ENCODE measurements at regions not wholly inside any gene's neighbourhood (a gene's known extent, or its start where the extent isn't known, plus 50 kb on each side); places are given as distances from the start of the nearest gene placed in this dataset.

GRCh38 chr14:87430214-87430613 lies 562.8 kb downstream of the GALC start:
- H3K27me3 ChIP-seq (ENCODE audit: low read depth, low read length), result no peaks in the 10 kb centered on the region
- peaks cover 0 to 7% of the 10 kb centered on the region in 2 donors for H3K9me3 ChIP-seq (ENCODE audit: control insufficient read depth in 1 of 2, low read length in 2 of 2)
- no peaks in the 10 kb centered on the region for H3K4me1 ChIP-seq (ENCODE audit: control insufficient read depth in 1 of 2, insufficient read depth in 2 of 2, low read length in 2 of 2)
- H3K27ac ChIP-seq (ENCODE audit: low read length), result no peak overlapping the region
- H3K36me3 ChIP-seq (ENCODE audit: control insufficient read depth in 1 of 2, insufficient read depth in 2 of 2, low read length in 2 of 2), result no peaks in the 10 kb centered on the region
- no peak overlapping the region for H3K4me3 ChIP-seq (ENCODE audit: low read depth in 1 of 2, low read length in 2 of 2)

DNA sequence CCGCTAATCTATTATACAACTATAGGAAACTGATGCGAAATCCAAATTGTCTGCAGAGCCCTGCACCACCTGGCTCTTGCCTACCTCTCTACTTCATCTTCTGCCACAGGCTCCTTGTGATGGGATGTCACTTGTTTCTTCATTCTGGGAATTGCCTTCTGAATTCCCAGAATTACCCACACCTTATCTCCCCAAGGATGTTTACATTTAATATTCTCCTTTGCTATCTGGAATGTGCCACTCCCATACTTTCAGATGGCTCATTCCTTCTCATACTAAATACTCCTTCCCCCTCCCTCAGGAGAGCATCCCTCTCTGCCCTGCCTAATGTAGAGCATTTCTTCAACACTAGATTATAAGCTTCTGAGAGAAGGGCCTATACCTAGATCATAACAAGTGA lies 573.1 kb downstream of the GALC start:
- H3K27ac ChIP-seq (ENCODE audit: low read length), result no peak overlapping the region
- no peaks in the 10 kb centered on the region for H3K36me3 ChIP-seq (ENCODE audit: control insufficient read depth in 1 of 2, insufficient read depth in 2 of 2, low read length in 2 of 2)
- peaks cover 0 to 3% of the 10 kb centered on the region in 2 donors for H3K9me3 ChIP-seq (ENCODE audit: control insufficient read depth in 1 of 2, low read length in 2 of 2)
- no peak overlapping the region for H3K4me3 ChIP-seq (ENCODE audit: low read depth in 1 of 2, low read length in 2 of 2)
- no peaks in the 10 kb centered on the region for H3K27me3 ChIP-seq (ENCODE audit: low read depth, low read length)
- no peaks in the 10 kb centered on the region for H3K4me1 ChIP-seq (ENCODE audit: control insufficient read depth in 1 of 2, insufficient read depth in 2 of 2, low read length in 2 of 2)

DNA sequence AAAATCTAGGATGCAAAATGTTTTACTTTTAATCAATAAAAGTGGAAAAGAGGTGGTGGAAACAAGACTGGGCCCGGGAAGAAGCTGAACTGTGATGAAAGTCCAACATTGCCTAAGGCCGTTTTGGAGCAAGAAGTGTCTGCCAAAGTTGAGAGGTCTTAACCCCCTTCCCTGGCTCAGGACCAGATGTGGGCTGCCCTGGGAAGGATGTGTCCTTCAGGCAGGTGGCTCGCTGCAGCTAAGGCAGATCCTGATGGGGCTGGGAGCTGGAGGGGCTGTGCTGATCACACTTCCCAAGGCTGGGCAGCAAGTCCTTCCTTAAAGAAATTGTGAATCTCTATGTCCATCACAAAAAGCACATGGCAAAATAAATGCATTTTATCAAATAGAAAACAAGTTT lies 581.6 kb downstream of the GALC start:
- Histone ChIP-seq H3K27ac (ENCODE audit: low read length) (no peak overlapping the region), H3K4me3 (ENCODE audit: low read depth in 1 of 2, low read length in 2 of 2) (no peak overlapping the region)

GRCh38 chr14:87409393-87409792 lies 583.6 kb downstream of the GALC start:
- H3K27me3 ChIP-seq (ENCODE audit: low read depth, low read length), result no peaks in the 10 kb centered on the region
- no peaks in the 10 kb centered on the region for H3K9me3 ChIP-seq (ENCODE audit: control insufficient read depth in 1 of 2, low read length in 2 of 2)
- H3K4me3 ChIP-seq (ENCODE audit: low read depth in 1 of 2, low read length in 2 of 2), result no peak overlapping the region
- no peaks in the 10 kb centered on the region for H3K36me3 ChIP-seq (ENCODE audit: control insufficient read depth in 1 of 2, insufficient read depth in 2 of 2, low read length in 2 of 2)
- H3K27ac ChIP-seq (ENCODE audit: low read length), result no peak overlapping the region
- H3K4me1 ChIP-seq (ENCODE audit: control insufficient read depth in 1 of 2, insufficient read depth in 2 of 2, low read length in 2 of 2), result no peaks in the 10 kb centered on the region

More for the DNA sequence above, 581.6 kb downstream of the GALC start:
- no peaks in the 10 kb centered on the region for H3K4me1 ChIP-seq (ENCODE audit: control insufficient read depth in 1 of 2, insufficient read depth in 2 of 2, low read length in 2 of 2)
- no peaks in the 10 kb centered on the region for H3K36me3 ChIP-seq (ENCODE audit: control insufficient read depth in 1 of 2, insufficient read depth in 2 of 2, low read length in 2 of 2)
- no peaks in the 10 kb centered on the region for H3K9me3 ChIP-seq (ENCODE audit: control insufficient read depth in 1 of 2, low read length in 2 of 2)
- H3K27me3 ChIP-seq (ENCODE audit: low read depth, low read length), result no peaks in the 10 kb centered on the region

DNA sequence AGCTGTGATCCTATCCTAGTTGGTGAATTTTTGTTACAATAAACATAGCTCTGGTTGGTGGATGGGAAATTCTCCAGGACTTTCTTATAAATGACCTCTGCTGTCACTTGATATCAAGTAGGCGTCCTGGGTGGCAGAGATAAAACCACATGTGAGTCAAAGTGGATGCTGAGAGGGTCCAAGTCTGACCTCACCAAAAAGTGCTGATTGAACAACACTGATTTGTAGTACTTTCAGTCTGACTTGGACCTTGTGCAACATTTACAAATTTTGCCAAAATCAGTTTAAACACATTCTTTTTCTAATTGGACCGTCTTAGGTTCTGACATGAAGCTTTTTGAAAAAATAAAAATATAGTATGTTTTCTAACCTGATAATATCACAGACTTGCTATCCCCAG lies 585.6 kb downstream of the GALC start:
- H3K27ac ChIP-seq (ENCODE audit: low read length), result no peak overlapping the region
- no peaks in the 10 kb centered on the region for H3K9me3 ChIP-seq (ENCODE audit: control insufficient read depth in 1 of 2, low read length in 2 of 2)
- no peaks in the 10 kb centered on the region for H3K36me3 ChIP-seq (ENCODE audit: control insufficient read depth in 1 of 2, insufficient read depth in 2 of 2, low read length in 2 of 2)
- H3K27me3 ChIP-seq (ENCODE audit: low read depth, low read length), result no peaks in the 10 kb centered on the region
- H3K4me3 ChIP-seq (ENCODE audit: low read depth in 1 of 2, low read length in 2 of 2), result no peak overlapping the region
- H3K4me1 ChIP-seq (ENCODE audit: control insufficient read depth in 1 of 2, insufficient read depth in 2 of 2, low read length in 2 of 2), result no peaks in the 10 kb centered on the region

GRCh38 chr14:87405563-87405962 lies 587.4 kb downstream of the GALC start:
- Histone ChIP-seq H3K36me3 (ENCODE audit: control insufficient read depth in 1 of 2, insufficient read depth in 2 of 2, low read length in 2 of 2) (no peaks in the 10 kb centered on the region), H3K27me3 (ENCODE audit: low read depth, low read length) (no peaks in the 10 kb centered on the region), H3K4me3 (ENCODE audit: low read depth in 1 of 2, low read length in 2 of 2) (no peak overlapping the region), H3K27ac (ENCODE audit: low read length) (no peak overlapping the region), H3K9me3 (ENCODE audit: control insufficient read depth in 1 of 2, low read length in 2 of 2) (no peaks in the 10 kb centered on the region), H3K4me1 (ENCODE audit: control insufficient read depth in 1 of 2, insufficient read depth in 2 of 2, low read length in 2 of 2) (no peaks in the 10 kb centered on the region)

DNA sequence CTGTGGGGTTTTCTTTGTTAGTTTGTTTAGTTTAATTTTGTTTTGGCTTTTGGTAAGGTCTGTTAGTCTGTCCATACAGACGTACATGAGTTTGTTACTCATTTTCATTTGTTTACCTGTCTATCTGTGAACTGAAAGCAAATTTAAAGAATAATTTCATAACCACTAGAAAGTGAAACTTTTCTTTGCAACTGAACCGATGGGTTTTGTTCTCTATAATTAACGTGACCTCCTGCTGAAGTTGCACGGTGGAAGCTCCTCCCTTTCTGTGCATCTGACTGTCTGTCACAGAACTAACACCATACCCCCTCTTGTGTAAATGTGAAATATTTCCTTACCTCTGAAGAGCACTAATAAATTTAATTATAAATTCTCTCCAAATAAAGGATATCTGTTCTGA lies 595.5 kb downstream of the GALC start:
- Histone ChIP-seq H3K27me3 (ENCODE audit: low read depth, low read length) (no peaks in the 10 kb centered on the region), H3K36me3 (ENCODE audit: control insufficient read depth in 1 of 2, insufficient read depth in 2 of 2, low read length in 2 of 2) (no peaks in the 10 kb centered on the region), H3K9me3 (ENCODE audit: control insufficient read depth in 1 of 2, low read length in 2 of 2) (no peaks in the 10 kb centered on the region), H3K4me3 (ENCODE audit: low read depth in 1 of 2, low read length in 2 of 2) (no peak overlapping the region), H3K27ac (ENCODE audit: low read length) (no peak overlapping the region), H3K4me1 (ENCODE audit: control insufficient read depth in 1 of 2, insufficient read depth in 2 of 2, low read length in 2 of 2) (no peaks in the 10 kb centered on the region)

GRCh38 chr14:87391066-87391465 lies 601.9 kb downstream of the GALC start:
- Histone ChIP-seq H3K4me3 (ENCODE audit: low read depth in 1 of 2, low read length in 2 of 2) (no peak overlapping the region), H3K9me3 (ENCODE audit: control insufficient read depth in 1 of 2, low read length in 2 of 2) (no peaks in the 10 kb centered on the region), H3K4me1 (ENCODE audit: control insufficient read depth in 1 of 2, insufficient read depth in 2 of 2, low read length in 2 of 2) (no peaks in the 10 kb centered on the region), H3K27me3 (ENCODE audit: low read depth, low read length) (no peaks in the 10 kb centered on the region), H3K27ac (ENCODE audit: low read length) (no peak overlapping the region), H3K36me3 (ENCODE audit: control insufficient read depth in 1 of 2, insufficient read depth in 2 of 2, low read length in 2 of 2) (no peaks in the 10 kb centered on the region)

DNA sequence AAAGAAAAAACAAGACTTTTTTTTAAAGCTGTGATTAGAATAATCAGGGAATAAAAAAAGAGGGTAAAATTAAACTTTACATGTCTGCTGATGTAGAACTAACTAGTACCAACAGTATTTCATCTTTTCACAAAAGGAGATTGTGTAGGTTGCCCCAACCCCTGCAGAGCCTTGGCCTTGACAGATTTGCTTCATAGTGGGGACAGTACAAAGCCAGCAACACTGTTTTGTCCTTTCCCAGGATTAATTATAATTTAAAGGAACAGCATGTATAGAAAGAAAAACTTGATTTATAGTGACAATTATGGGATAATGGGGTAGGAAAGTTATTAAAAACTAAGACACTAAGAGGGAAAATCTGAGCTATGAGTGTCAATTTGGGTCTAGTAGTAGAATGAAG lies 604.0 kb downstream of the GALC start:
- H3K4me3 ChIP-seq (ENCODE audit: low read depth in 1 of 2, low read length in 2 of 2), result no peak overlapping the region
- no peaks in the 10 kb centered on the region for H3K27me3 ChIP-seq (ENCODE audit: low read depth, low read length)
- H3K27ac ChIP-seq (ENCODE audit: low read length), result no peak overlapping the region
- H3K36me3 ChIP-seq (ENCODE audit: control insufficient read depth in 1 of 2, insufficient read depth in 2 of 2, low read length in 2 of 2), result no peaks in the 10 kb centered on the region
- H3K4me1 ChIP-seq (ENCODE audit: control insufficient read depth in 1 of 2, insufficient read depth in 2 of 2, low read length in 2 of 2), result no peaks in the 10 kb centered on the region
- no peaks in the 10 kb centered on the region for H3K9me3 ChIP-seq (ENCODE audit: control insufficient read depth in 1 of 2, low read length in 2 of 2)

GRCh38 chr14:87387806-87388205 lies 605.2 kb downstream of the GALC start:
- no peak overlapping the region for H3K27ac ChIP-seq (ENCODE audit: low read length)
- H3K9me3 ChIP-seq (ENCODE audit: control insufficient read depth in 1 of 2, low read length in 2 of 2), result no peaks in the 10 kb centered on the region
- H3K36me3 ChIP-seq (ENCODE audit: control insufficient read depth in 1 of 2, insufficient read depth in 2 of 2, low read length in 2 of 2), result no peaks in the 10 kb centered on the region
- H3K27me3 ChIP-seq (ENCODE audit: low read depth, low read length), result no peaks in the 10 kb centered on the region
- no peak overlapping the region for H3K4me3 ChIP-seq (ENCODE audit: low read depth in 1 of 2, low read length in 2 of 2)
- no peaks in the 10 kb centered on the region for H3K4me1 ChIP-seq (ENCODE audit: control insufficient read depth in 1 of 2, insufficient read depth in 2 of 2, low read length in 2 of 2)

DNA sequence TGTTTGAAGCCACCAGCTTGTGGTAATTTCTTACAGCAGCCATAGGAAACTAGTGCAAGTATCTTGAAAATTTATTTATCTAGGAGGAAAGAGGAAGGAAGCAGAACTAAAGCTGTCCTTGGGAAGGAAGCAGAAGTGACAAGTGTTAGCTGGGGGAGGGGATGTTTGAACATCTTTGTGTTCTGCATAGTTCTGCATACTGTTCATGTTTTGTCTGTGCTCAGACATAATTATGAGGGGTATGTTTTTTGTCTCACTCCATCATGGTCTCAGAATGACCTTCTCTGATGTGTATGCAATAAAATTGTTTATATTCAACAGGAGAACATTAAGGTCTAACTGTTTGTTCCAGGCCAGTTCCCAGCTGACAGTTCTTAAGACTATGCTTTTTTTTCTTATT lies 606.5 kb downstream of the GALC start:
- Histone ChIP-seq H3K4me1 (ENCODE audit: control insufficient read depth in 1 of 2, insufficient read depth in 2 of 2, low read length in 2 of 2) (no peaks in the 10 kb centered on the region), H3K9me3 (ENCODE audit: control insufficient read depth in 1 of 2, low read length in 2 of 2) (no peaks in the 10 kb centered on the region), H3K36me3 (ENCODE audit: control insufficient read depth in 1 of 2, insufficient read depth in 2 of 2, low read length in 2 of 2) (no peaks in the 10 kb centered on the region), H3K27ac (ENCODE audit: low read length) (no peak overlapping the region), H3K4me3 (ENCODE audit: low read depth in 1 of 2, low read length in 2 of 2) (no peak overlapping the region), H3K27me3 (ENCODE audit: low read depth, low read length) (no peaks in the 10 kb centered on the region)

DNA sequence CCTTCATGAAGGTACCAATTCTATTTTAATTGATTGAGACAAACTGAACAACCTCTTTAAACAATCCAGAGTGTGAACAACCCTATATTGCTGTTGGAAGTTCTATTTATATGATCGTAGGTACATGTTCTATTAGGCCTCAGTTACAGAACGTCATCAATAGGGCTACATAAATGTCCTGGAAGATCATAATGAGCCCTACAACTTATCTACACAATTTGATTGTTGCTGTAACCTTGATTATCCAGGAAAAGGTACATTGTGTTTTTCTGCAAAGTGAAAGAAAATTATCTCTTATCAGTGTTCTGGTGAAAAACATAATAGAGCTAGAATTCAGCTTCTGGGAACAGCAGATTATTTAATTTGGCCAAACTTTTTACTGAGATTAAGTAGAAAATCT lies 612.9 kb downstream of the GALC start:
- Histone ChIP-seq H3K4me1 (ENCODE audit: control insufficient read depth in 1 of 2, insufficient read depth in 2 of 2, low read length in 2 of 2) (no peaks in the 10 kb centered on the region), H3K27ac (ENCODE audit: low read length) (no peak overlapping the region), H3K4me3 (ENCODE audit: low read depth in 1 of 2, low read length in 2 of 2) (no peak overlapping the region), H3K9me3 (ENCODE audit: control insufficient read depth in 1 of 2, low read length in 2 of 2) (no peaks in the 10 kb centered on the region), H3K27me3 (ENCODE audit: low read depth, low read length) (no peaks in the 10 kb centered on the region), H3K36me3 (ENCODE audit: control insufficient read depth in 1 of 2, insufficient read depth in 2 of 2, low read length in 2 of 2) (no peaks in the 10 kb centered on the region)

All from muscle layer of duodenum (tissue), 2 donors.